Activated CD8-positive, alpha-beta T cell treated with anti-CD3 and anti-CD28 coated beads for 36 hours (primary cell): ENCODE measurements at regions not wholly inside any gene's neighbourhood (a gene's known extent, or its start where the extent isn't known, plus 50 kb on each side); places are given as distances from the start of the nearest gene placed in this dataset.

ENCODE experiments used
- ATAC-seq: fragments of 200-7000 bp; cut with Tn5 transposase; one replicate; pipeline ENCODE4 v1.10.0; 2021; ENCODE audit warnings: mild to moderate bottlenecking, moderate library complexity
- CTCF ChIA-PET: fragments of 350-600 bp; sonication (Branson Sonifier 250); formaldehyde crosslinking; loops from one replicate; lab custom pipeline; 2021; ENCODE audit warnings: antibody characterized with exemption; lab: Charles Lee
- POLR2A ChIA-PET: fragments of 350-600 bp; sonication (Branson Sonifier 250); formaldehyde crosslinking; loops from one replicate; lab custom pipeline; 2021; ENCODE audit warnings: antibody characterized with exemption; lab: Charles Lee
- DNase-seq: peaks from one replicate; pipeline ENCODE4 v3.0.0-alpha.2; 2020
- H3K27ac Mint-ChIP-seq: one replicate; pipeline ENCODE4 v1.8.0; 2021; ENCODE audit warnings: mild to moderate bottlenecking, mixed read lengths
- H3K27me3 Mint-ChIP-seq: one replicate; pipeline ENCODE4 v1.8.0; 2021; ENCODE audit warnings: mixed read lengths
- H3K36me3 Mint-ChIP-seq: one replicate; pipeline ENCODE4 v1.8.0; 2021; ENCODE audit warnings: low read depth, mixed read lengths
- H3K4me1 Mint-ChIP-seq: one replicate; pipeline ENCODE4 v1.8.0; 2021; ENCODE audit warnings: low read depth, mixed read lengths
- H3K4me3 Mint-ChIP-seq: one replicate; pipeline ENCODE4 v1.8.0; 2021; ENCODE audit warnings: mild to moderate bottlenecking, moderate library complexity, mixed read lengths
- H3K9me3 Mint-ChIP-seq: one replicate; pipeline ENCODE4 v1.8.0; 2021; ENCODE audit warnings: mixed read lengths
- CTCF ChIP-seq: fragments of 200-600 bp; IDR thresholded peaks from one replicate; pipeline ENCODE4 v1.8.0; 2022; ENCODE audit warnings: antibody characterized with exemption, mild to moderate bottlenecking
- intact Hi-C: fragments of 100-400 bp; cut with micrococcal nuclease; formaldehyde crosslinking; loops from one replicate; pipeline ENCODE4 v1.10.0; 2022

DNA sequence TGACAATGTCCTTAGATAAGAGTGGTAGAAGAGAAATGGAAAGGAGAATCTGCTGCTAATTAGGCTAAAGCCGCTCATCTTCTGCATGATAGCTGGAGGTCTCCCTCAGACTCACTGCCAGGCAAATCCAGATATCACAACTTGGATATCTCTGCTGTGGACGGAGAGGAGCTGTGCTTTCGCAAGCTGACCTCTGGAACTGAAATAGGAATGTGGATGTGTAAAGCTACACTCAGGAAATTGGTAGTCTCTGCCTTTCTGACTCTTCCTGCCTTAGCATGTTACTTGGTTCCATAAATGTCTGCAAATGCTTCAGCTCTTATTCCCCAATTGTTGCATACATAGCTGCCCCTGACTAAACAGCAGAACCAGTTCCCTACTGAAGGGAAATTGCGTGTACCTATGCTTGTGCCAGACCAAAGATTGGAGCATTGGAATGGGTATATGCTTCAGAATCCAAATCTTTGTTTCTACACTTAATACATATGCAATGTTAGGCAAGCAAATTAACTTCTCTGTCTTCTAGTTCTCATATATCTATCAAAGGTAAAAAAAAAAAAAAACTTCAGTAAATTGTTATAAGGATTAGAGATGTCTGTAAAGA, 74.7 kb upstream of the ROBO2 start:
- peaks cover 3% of the 10 kb centered on the region for H3K9me3 Mint-ChIP-seq
- H3K27me3 Mint-ChIP-seq, result no peaks in the 10 kb centered on the region
- TF ChIP-seq CTCF, result no peak
- no peak overlapping the region for H3K4me3 Mint-ChIP-seq
- H3K36me3 Mint-ChIP-seq, result no peaks in the 10 kb centered on the region
- ChIA-PET CTCF (no interaction called here), POLR2A (no interaction called here)
- no peak for DNase-seq
- no peak overlapping the region for H3K27ac Mint-ChIP-seq
- ATAC-seq, result no peak
- intact Hi-C loops, result no loop called here
- no peaks in the 10 kb centered on the region for H3K4me1 Mint-ChIP-seq

GRCh38 chr3:76969471-76969870, 70.4 kb upstream of the ROBO2 start:
- TF ChIP-seq CTCF, result no peak
- intact Hi-C loops, result no loop called here
- ChIA-PET POLR2A (no interaction called here), CTCF (no interaction called here)
- Mint-ChIP-seq H3K36me3 (no peaks in the 10 kb centered on the region), H3K4me1 (no peaks in the 10 kb centered on the region), H3K27me3 (no peaks in the 10 kb centered on the region), H3K9me3 (peaks cover 3% of the 10 kb centered on the region), H3K4me3 (no peak overlapping the region), H3K27ac (no peak overlapping the region)
- DNase-seq (no peak), ATAC-seq (no peak)

- ATAC-seq (no peak), DNase-seq (no peak)
- TF ChIP-seq CTCF, result no peak
- Mint-ChIP-seq H3K27me3 (no peaks in the 10 kb centered on the region), H3K27ac (no peak overlapping the region), H3K9me3 (peaks cover 1% of the 10 kb centered on the region), H3K36me3 (no peaks in the 10 kb centered on the region), H3K4me1 (no peaks in the 10 kb centered on the region), H3K4me3 (no peak overlapping the region)
- ChIA-PET CTCF (no interaction called here), POLR2A (no interaction called here)
- intact Hi-C loops, result no loop called here
Measured at GRCh38 chr3:76969996-76970615, 69.8 kb upstream of the ROBO2 start.

DNA sequence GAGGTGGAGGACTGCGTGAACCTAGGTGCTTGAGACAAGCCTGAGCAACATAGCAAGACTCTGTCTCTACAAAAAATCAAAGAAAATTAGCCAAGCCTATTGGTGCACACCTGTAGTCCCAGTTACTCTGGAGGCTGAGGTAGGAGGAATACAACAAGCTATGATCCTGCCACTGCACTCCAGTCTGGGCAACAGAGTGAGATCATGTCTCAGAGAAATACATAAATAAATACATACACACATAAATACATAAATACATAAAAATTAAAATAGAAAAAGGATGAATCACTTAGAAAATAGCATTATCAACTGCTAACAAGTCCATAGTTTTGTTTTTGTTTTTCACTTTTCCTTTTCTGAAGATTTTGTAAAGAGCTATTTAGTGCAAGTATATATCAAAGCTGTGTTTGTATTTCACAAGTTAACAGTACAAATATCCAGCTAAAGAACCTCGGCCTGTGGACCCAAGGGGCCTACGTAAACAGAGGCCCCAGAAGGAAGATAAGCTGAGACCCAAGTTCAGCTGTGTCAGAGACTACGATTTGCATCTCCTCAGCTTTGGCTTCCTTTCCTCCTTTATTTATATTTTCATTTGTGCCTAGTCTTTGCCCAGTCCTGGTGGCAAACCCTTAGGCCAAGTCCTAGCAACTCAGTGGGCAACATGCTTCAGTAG, 67.1 kb upstream of the ROBO2 start:
- DNase-seq (no peak), ATAC-seq (no peak)
- ChIA-PET CTCF (no interaction called here), POLR2A (no interaction called here)
- Mint-ChIP-seq H3K4me3 (no peak overlapping the region), H3K9me3 (peaks cover under 1% of the 10 kb centered on the region), H3K27me3 (no peaks in the 10 kb centered on the region), H3K36me3 (no peaks in the 10 kb centered on the region), H3K4me1 (no peaks in the 10 kb centered on the region), H3K27ac (no peak overlapping the region)
- no peak for TF ChIP-seq CTCF
- intact Hi-C loops, result no loop called here

- POLR2A ChIA-PET, result no interaction called here
- Mint-ChIP-seq H3K4me1 (no peaks in the 10 kb centered on the region), H3K27ac (no peak overlapping the region), H3K27me3 (no peaks in the 10 kb centered on the region), H3K4me3 (no peak overlapping the region), H3K36me3 (no peaks in the 10 kb centered on the region), H3K9me3 (peaks cover 5% of the 10 kb centered on the region)
- ATAC-seq (no peak), DNase-seq (no peak)
- TF ChIP-seq CTCF, result no peak
- CTCF ChIA-PET, result no interaction called here
- intact Hi-C loops, result no loop called here
Measured at GRCh38 chr3:76976996-76977395, 62.9 kb upstream of the ROBO2 start.
